ENCODE measurements at regions not wholly inside any gene's neighbourhood (a gene's known extent, or its start where the extent isn't known, plus 50 kb on each side); places are given as distances from the start of the nearest gene placed in this dataset.

- Histone ChIP-seq H3K4me1 (ENCODE audit: control insufficient read depth in 4 of 4, insufficient read depth in 4 of 4, low read length in 3 of 4) (no peaks in the 10 kb centered on the region), H3K27ac (ENCODE audit: low read depth in 1 of 2, low read length in 2 of 2) (no peak overlapping the region), H3K9me3 (ENCODE audit: control insufficient read depth in 4 of 4, low read length in 3 of 4) (no peaks in the 10 kb centered on the region), H3K27me3 (ENCODE audit: control insufficient read depth in 4 of 4, insufficient read depth in 4 of 4, low read length in 3 of 4) (no peaks in the 10 kb centered on the region), H3K9ac (ENCODE audit: low read depth in 1 of 2, low read length in 2 of 2) (no peak overlapping the region), H3K4me3 (ENCODE audit: low read depth in 1 of 3, low read length in 3 of 3) (no peak overlapping the region), H3K36me3 (ENCODE audit: control insufficient read depth in 4 of 4, insufficient read depth in 3 of 4, low read depth in 1 of 4, low read length in 3 of 4) (no peaks in the 10 kb centered on the region)
- 92% methylated on average over 27 of the region's 27 CpGs for WGBS
- peak; percentile 28 for DNase-seq (ENCODE audit: low spot score)
- TF ChIP-seq GABPA (IDR thresholded peaks at IDR 0.05 in 1 of 2, conservative IDR thresholded peaks at IDR 0.05 in 1 of 2) (no peak), FOXA2 (IDR thresholded peaks at IDR 0.05) (no peak), RAD21 (IDR thresholded peaks at IDR 0.05) (no peak), NR2F2 (IDR thresholded peaks at IDR 0.05) (no peak), HNF4A (conservative IDR thresholded peaks at IDR 0.05) (no peak), CTCF (IDR thresholded peaks at IDR 0.05; ENCODE audit: low read depth, low read length, missing input control) (no peak), YY1 (IDR thresholded peaks at IDR 0.05) (no peak)
Observed at GRCh38 chr7:156000601-156001396, 188.5 kb upstream of the SHH start.

GRCh38 chr7:155999631-156000489, 187.6 kb upstream of the SHH start:
- Histone ChIP-seq H3K36me3 (ENCODE audit: control insufficient read depth in 4 of 4, insufficient read depth in 3 of 4, low read depth in 1 of 4, low read length in 3 of 4) (no peaks in the 10 kb centered on the region), H3K27ac (ENCODE audit: low read depth in 1 of 2, low read length in 2 of 2) (no peak overlapping the region), H3K27me3 (ENCODE audit: control insufficient read depth in 4 of 4, insufficient read depth in 4 of 4, low read length in 3 of 4) (no peaks in the 10 kb centered on the region), H3K9ac (ENCODE audit: low read depth in 1 of 2, low read length in 2 of 2) (no peak overlapping the region), H3K4me1 (ENCODE audit: control insufficient read depth in 4 of 4, insufficient read depth in 4 of 4, low read length in 3 of 4) (no peaks in the 10 kb centered on the region), H3K9me3 (ENCODE audit: control insufficient read depth in 4 of 4, low read length in 3 of 4) (no peaks in the 10 kb centered on the region), H3K4me3 (ENCODE audit: low read depth in 1 of 3, low read length in 3 of 3) (no peak overlapping the region)
- WGBS = 95% methylated on average over 29 of the region's 29 CpGs
- DNase-seq (ENCODE audit: low spot score) = peak; percentile 23
- TF ChIP-seq GABPA (IDR thresholded peaks at IDR 0.05 in 1 of 2, conservative IDR thresholded peaks at IDR 0.05 in 1 of 2) (no peak), JUND (IDR thresholded peaks at IDR 0.05) (no peak), REST (IDR thresholded peaks at IDR 0.05) (no peak), HNF4A (conservative IDR thresholded peaks at IDR 0.05) (no peak), RAD21 (IDR thresholded peaks at IDR 0.05) (no peak), EGR1 (IDR thresholded peaks at IDR 0.05; ENCODE audit: low read depth in 2 of 2) (no peak), MAX (IDR thresholded peaks at IDR 0.05) (no peak), TAF1 (conservative IDR thresholded peaks at IDR 0.05) (no peak), SP1 (IDR thresholded peaks at IDR 0.05) (no peak), FOXA2 (IDR thresholded peaks at IDR 0.05) (no peak)
